Neural cell (in vitro differentiated cells): ENCODE measurements at regions not wholly inside any gene's neighbourhood (a gene's known extent, or its start where the extent isn't known, plus 50 kb on each side); places are given as distances from the start of the nearest gene placed in this dataset.

Experiments
- H2AFZ ChIP-seq: fragments of 200-600, 300-800 bp; sonication (generic), shearing (Covaris generic); 2 replicates; pipeline ENCODE4 v1.6.0; 2014; ENCODE audit warnings: low read depth, mild to moderate bottlenecking, antibody characterized with exemption, low read length, moderate library complexity
- H3F3A ChIP-seq: fragments of 200-600 bp; shearing (Covaris generic); 2 replicates; pipeline ENCODE4 v1.6.1; 2016; ENCODE audit warnings: mild to moderate bottlenecking, moderate library complexity, mixed read lengths, antibody characterized with exemption, low read length; ENCODE audit not compliant: insufficient read depth, poor library complexity, severe bottlenecking
- H3K27ac ChIP-seq: fragments of 200-600, 300-800 bp; sonication (generic), shearing (Covaris generic); 2 replicates; pipeline ENCODE4 v1.5.1; 2014; ENCODE audit warnings: mild to moderate bottlenecking, low read length, moderate library complexity
- H3K27me3 ChIP-seq: fragments of 300-800, 200-600 bp; sonication (generic), shearing (Covaris generic); 2 replicates; pipeline ENCODE4 v1.6.0; 2014; ENCODE audit warnings: mild to moderate bottlenecking, low read depth, low read length, moderate library complexity; ENCODE audit not compliant: insufficient read depth
- H3K36me3 ChIP-seq: fragments of 300-800, 200-600 bp; sonication (generic), shearing (Covaris generic); 2 replicates; pipeline ENCODE4 v1.5.1; 2014; ENCODE audit warnings: mild to moderate bottlenecking, antibody characterized with exemption, low read length, moderate library complexity; ENCODE audit not compliant: insufficient read depth
- H3K4me2 ChIP-seq: fragments of 300-800, 200-600 bp; sonication (generic), shearing (Covaris generic); 2 replicates; pipeline ENCODE4 v1.6.0; 2014; ENCODE audit warnings: mild to moderate bottlenecking, low read length
- H3K4me3 ChIP-seq: fragments of 300-800, 200-600 bp; sonication (generic), shearing (Covaris generic); 2 replicates; pipeline ENCODE4 v1.5.1; 2014; ENCODE audit warnings: mild to moderate bottlenecking, low read length, moderate library complexity
- H3K79me2 ChIP-seq: fragments of 200-600 bp; shearing (Covaris generic); replicated peaks from 2 replicates; pipeline ENCODE4 v1.6.0; 2014; ENCODE audit warnings: mild to moderate bottlenecking, low read length, moderate library complexity; ENCODE audit not compliant: insufficient read depth
- H3K9ac ChIP-seq: fragments of 300-800, 200-600 bp; sonication (generic), shearing (Covaris generic); 2 replicates; pipeline ENCODE4 v1.6.1; 2016; ENCODE audit warnings: mild to moderate bottlenecking, low read length, mixed read lengths
- H3K9me2 ChIP-seq: fragments of 200-600 bp; shearing (Covaris generic); 2 replicates; pipeline ENCODE4 v1.6.1; 2016; ENCODE audit warnings: mild to moderate bottlenecking, low read length, mixed read lengths; ENCODE audit not compliant: insufficient read depth
- H3K9me3 ChIP-seq: fragments of 200-600, 300-800 bp; sonication (generic), shearing (Covaris generic); 2 replicates; pipeline ENCODE4 v1.6.1; 2016; ENCODE audit warnings: mild to moderate bottlenecking, mixed run types, low read length, moderate library complexity, mixed read lengths
- H4K20me1 ChIP-seq: fragments of 200-600 bp; shearing (Covaris generic); 2 replicates; pipeline ENCODE4 v1.6.1; 2016; ENCODE audit warnings: mild to moderate bottlenecking, mixed run types; ENCODE audit not compliant: insufficient read depth
- CTCF ChIP-seq: fragments of 450-650 bp; IDR thresholded peaks from 2 replicates; pipeline ENCODE4 v1.5.1; 2014; ENCODE audit warnings: antibody characterized with exemption, mild to moderate bottlenecking, moderate library complexity; ENCODE audit not compliant: poor library complexity, severe bottlenecking
- EP300 ChIP-seq: fragments of 450-650 bp; conservative IDR thresholded peaks from 2 replicates; pipeline ENCODE4 v1.6.1; 2014; ENCODE audit warnings: antibody characterized with exemption, mild to moderate bottlenecking, moderate library complexity; ENCODE audit not compliant: poor library complexity, severe bottlenecking
- EZH2 ChIP-seq: fragments of 200-600, 300-800 bp; shearing (Covaris generic), sonication (generic); IDR thresholded peaks from 2 replicates; pipeline ENCODE4 v1.6.1; 2014; ENCODE audit warnings: antibody characterized with exemption, low read length, borderline replicate concordance, mild to moderate bottlenecking; ENCODE audit not compliant: insufficient read depth, poor library complexity, severe bottlenecking
- MXI1 ChIP-seq: fragments of 450-650 bp; conservative IDR thresholded peaks from 2 replicates; pipeline ENCODE4 v1.6.1; 2014; ENCODE audit warnings: antibody characterized with exemption, mild to moderate bottlenecking; ENCODE audit not compliant: poor library complexity, severe bottlenecking
- POLR2AphosphoS5 ChIP-seq: IDR thresholded peaks from 2 replicates; pipeline ENCODE4 v1.6.1; 2012
- RAD21 ChIP-seq: fragments of 450-650 bp; conservative IDR thresholded peaks from 2 replicates; pipeline ENCODE4 v1.6.1; 2014; ENCODE audit warnings: antibody characterized with exemption, mild to moderate bottlenecking, moderate library complexity
- REST ChIP-seq: IDR thresholded peaks from 2 replicates; pipeline ENCODE4 v1.6.1; 2012; ENCODE audit warnings: borderline replicate concordance
- SMC3 ChIP-seq: fragments of 450-650 bp; conservative IDR thresholded peaks from 2 replicates; pipeline ENCODE4 v1.6.1; 2014; ENCODE audit warnings: antibody characterized with exemption, mild to moderate bottlenecking, moderate library complexity; ENCODE audit not compliant: poor library complexity
- TAF1 ChIP-seq: IDR thresholded peaks from 2 replicates; pipeline ENCODE4 v1.6.1; 2012; ENCODE audit warnings: low read depth

- Histone ChIP-seq H3K9ac (no peak overlapping the region), H3K4me3 (no peak overlapping the region), H3K9me3 (no peaks in the 10 kb centered on the region), H3K4me2 (no peak overlapping the region), H2AFZ (no peak overlapping the region), H3K27ac (no peak overlapping the region), H3K9me2 (no peaks in the 10 kb centered on the region), H4K20me1 (no peaks in the 10 kb centered on the region), H3F3A (no peaks in the 10 kb centered on the region), H3K27me3 (no peaks in the 10 kb centered on the region), H3K79me2 (no peaks in the 10 kb centered on the region), H3K36me3 (no peaks in the 10 kb centered on the region)
- TF ChIP-seq RAD21 (no peak), EP300 (no peak), SMC3 (no peak), CTCF (no peak), EZH2 (no peak), REST (no peak), MXI1 (no peak), POLR2AphosphoS5 (no peak), TAF1 (no peak)
Observed at GRCh38 chr16:66162821-66163220, 203.7 kb upstream of the CDH5 start.

GRCh38 chr16:66161942-66162341 is 204.5 kb upstream of the CDH5 start:
- no peaks in the 10 kb centered on the region for H3K9me3 ChIP-seq
- H3K79me2 ChIP-seq = no peaks in the 10 kb centered on the region
- TF ChIP-seq RAD21 = no peak
- TF ChIP-seq MXI1 = no peak
- TF ChIP-seq REST = no peak
- TF ChIP-seq SMC3 = no peak
- TF ChIP-seq EP300 = no peak
- TF ChIP-seq CTCF = no peak
- TF ChIP-seq POLR2AphosphoS5 = no peak
- TF ChIP-seq EZH2 = no peak
- no peak for TF ChIP-seq TAF1
- no peak overlapping the region for H3K9ac ChIP-seq
- H3K4me2 ChIP-seq = no peak overlapping the region
- H3K9me2 ChIP-seq = no peaks in the 10 kb centered on the region
- H3K4me3 ChIP-seq = no peak overlapping the region
- no peaks in the 10 kb centered on the region for H3K27me3 ChIP-seq
- no peaks in the 10 kb centered on the region for H3K36me3 ChIP-seq
- H3K27ac ChIP-seq = no peak overlapping the region
- H2AFZ ChIP-seq = no peak overlapping the region
- H3F3A ChIP-seq = no peaks in the 10 kb centered on the region
- H4K20me1 ChIP-seq = no peaks in the 10 kb centered on the region
